Thoracic aorta (tissue), 2 donors: ENCODE measurements at regions not wholly inside any gene's neighbourhood (a gene's known extent, or its start where the extent isn't known, plus 50 kb on each side); places are given as distances from the start of the nearest gene placed in this dataset.

Experiments
- ATAC-seq: fragments of 150-250 bp; one replicate; pipeline ENCODE4 v1.8.0; 2017; ENCODE audit warnings: low read depth; ENCODE audit not compliant: insufficient number of reproducible peaks, low FRiP score
- DNase-seq: peaks from one replicate; pipeline ENCODE4 v3.0.0-alpha.2; 2020; ENCODE audit warnings: low spot score
- H3K27ac ChIP-seq, 2 donors: fragments of 200-600 bp; sonication (generic); 1 replicate in 1 of 2; 2 replicates in 1 of 2; pipeline ENCODE4 v1.5.1; 2016; ENCODE audit warnings: mild to moderate bottlenecking in 2 of 2, moderate library complexity in 2 of 2
- H3K27me3 ChIP-seq: fragments of 200-600 bp; sonication (generic); replicated peaks from 2 replicates; pipeline ENCODE4 v1.6.0; 2016; ENCODE audit warnings: mild to moderate bottlenecking; ENCODE audit not compliant: insufficient read depth
- H3K36me3 ChIP-seq: fragments of 200-600 bp; sonication (generic); one replicate; pipeline ENCODE4 v1.5.1; 2016
- H3K4me1 ChIP-seq, 2 donors: fragments of 200-600 bp; sonication (generic); 1 replicate in 1 of 2; 2 replicates in 1 of 2; pipeline versions ENCODE4 v1.5.1 to v1.6.0; 2016; ENCODE audit warnings: low read depth in 2 of 2, mild to moderate bottlenecking in 1 of 2; ENCODE audit not compliant: control insufficient read depth in 1 of 2
- H3K4me3 ChIP-seq: fragments of 200-600 bp; sonication (generic); 2 replicates; pipeline ENCODE4 v1.5.1; 2016; ENCODE audit warnings: mild to moderate bottlenecking
- H3K9me3 ChIP-seq: fragments of 200-600 bp; sonication (generic); 2 replicates; pipeline ENCODE4 v1.5.1; 2016
- CTCF ChIP-seq: fragments of 200-600 bp; sonication (generic); IDR thresholded peaks from one replicate; pipeline ENCODE4 v1.5.1; 2019; ENCODE audit warnings: antibody characterized with exemption

GRCh38 chr14:30002859-30003258 is 75.2 kb upstream of the PRKD1 start:
- H3K27ac ChIP-seq = no peak overlapping the region
- no peaks in the 10 kb centered on the region for H3K36me3 ChIP-seq
- no peaks in the 10 kb centered on the region for H3K9me3 ChIP-seq
- H3K4me1 ChIP-seq = no peaks in the 10 kb centered on the region
- no peaks in the 10 kb centered on the region for H3K27me3 ChIP-seq
- ATAC-seq = no peak
- no peak for TF ChIP-seq CTCF
- no peak overlapping the region for H3K4me3 ChIP-seq
- no peak for DNase-seq

DNA sequence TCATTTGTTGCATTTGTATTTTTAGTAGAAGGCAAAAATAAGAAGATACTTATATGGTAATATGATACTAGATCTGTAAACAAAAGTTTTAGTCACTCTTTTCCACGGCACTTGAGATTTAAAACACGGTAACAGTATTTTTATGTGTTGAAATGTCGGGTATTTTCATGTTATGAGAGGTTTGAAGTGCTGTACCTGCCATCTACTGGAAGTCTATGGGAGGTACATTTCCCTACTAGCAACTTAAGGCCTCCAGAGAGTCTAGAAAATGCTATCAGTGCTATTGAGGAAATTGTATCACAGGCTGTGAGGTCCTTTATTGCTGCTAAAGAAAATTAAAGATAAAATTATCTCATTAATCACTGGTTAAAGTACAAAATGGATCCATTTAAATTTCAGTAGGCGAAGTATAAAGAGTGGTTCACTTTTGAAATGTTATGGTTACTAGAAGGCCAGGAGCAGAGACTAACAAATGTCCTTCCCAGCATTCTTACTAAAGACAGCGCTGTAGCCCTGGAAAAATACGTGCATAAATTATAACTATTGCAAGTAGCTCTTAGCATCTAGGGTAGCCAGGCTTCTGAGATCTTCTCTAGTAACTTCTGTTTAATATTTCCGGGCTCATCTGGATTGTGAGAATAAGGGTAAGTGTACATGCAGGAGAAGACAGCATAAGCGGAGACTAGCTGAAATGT is 77.6 kb upstream of the PRKD1 start:
- Histone ChIP-seq H3K4me1 (no peaks in the 10 kb centered on the region), H3K27ac (no peak overlapping the region), H3K4me3 (peak overlapping the region; percentile 11), H3K36me3 (no peaks in the 10 kb centered on the region), H3K9me3 (no peaks in the 10 kb centered on the region), H3K27me3 (no peaks in the 10 kb centered on the region)
- peak; percentile 72 for TF ChIP-seq CTCF
- peak; percentile 50 for ATAC-seq
- no peak for DNase-seq

DNA sequence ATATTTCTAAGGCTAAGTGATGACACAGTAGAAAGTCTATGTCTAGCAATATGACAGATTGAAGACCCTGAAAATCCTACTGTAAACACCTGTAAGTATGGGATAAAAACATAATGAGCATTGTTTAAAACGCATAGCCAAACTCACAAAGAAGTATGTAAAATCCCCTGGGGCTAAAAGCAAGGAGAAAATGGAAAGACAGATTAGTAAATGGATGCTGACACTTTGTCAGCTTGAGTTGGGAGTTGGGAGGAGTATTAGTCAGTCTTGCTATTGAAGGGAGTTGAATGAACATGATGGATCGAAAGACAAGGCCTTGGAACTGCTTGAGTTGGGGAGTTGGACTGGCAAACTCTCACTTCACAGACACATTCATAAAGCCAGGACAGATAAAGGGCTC is 79.0 kb upstream of the PRKD1 start:
- no peaks in the 10 kb centered on the region for H3K27me3 ChIP-seq
- H3K9me3 ChIP-seq = no peaks in the 10 kb centered on the region
- H3K36me3 ChIP-seq = no peaks in the 10 kb centered on the region
- H3K4me3 ChIP-seq = no peak overlapping the region
- DNase-seq (no peak), ATAC-seq (no peak)
- TF ChIP-seq CTCF = no peak
- no peak overlapping the region for H3K27ac ChIP-seq
- no peaks in the 10 kb centered on the region for H3K4me1 ChIP-seq

- TF ChIP-seq CTCF = no peak
- ATAC-seq = no peak
- no peaks in the 10 kb centered on the region for H3K4me1 ChIP-seq
- no peak overlapping the region for H3K4me3 ChIP-seq
- H3K9me3 ChIP-seq = no peaks in the 10 kb centered on the region
- DNase-seq = no peak
- no peaks in the 10 kb centered on the region for H3K36me3 ChIP-seq
- no peak overlapping the region for H3K27ac ChIP-seq
- H3K27me3 ChIP-seq = no peaks in the 10 kb centered on the region
Measured at GRCh38 chr14:30015489-30015888, 87.8 kb upstream of the PRKD1 start.

GRCh38 chr14:30016002-30016401 is 88.4 kb upstream of the PRKD1 start:
- Histone ChIP-seq H3K27me3 (no peaks in the 10 kb centered on the region), H3K4me1 (no peaks in the 10 kb centered on the region), H3K36me3 (no peaks in the 10 kb centered on the region), H3K4me3 (no peak overlapping the region), H3K9me3 (no peaks in the 10 kb centered on the region), H3K27ac (no peak overlapping the region)
- DNase-seq (no peak), ATAC-seq (no peak)
- no peak for TF ChIP-seq CTCF
